ENCODE measurements at regions not wholly inside any gene's neighbourhood (a gene's known extent, or its start where the extent isn't known, plus 50 kb on each side); places are given as distances from the start of the nearest gene placed in this dataset.

DNA sequence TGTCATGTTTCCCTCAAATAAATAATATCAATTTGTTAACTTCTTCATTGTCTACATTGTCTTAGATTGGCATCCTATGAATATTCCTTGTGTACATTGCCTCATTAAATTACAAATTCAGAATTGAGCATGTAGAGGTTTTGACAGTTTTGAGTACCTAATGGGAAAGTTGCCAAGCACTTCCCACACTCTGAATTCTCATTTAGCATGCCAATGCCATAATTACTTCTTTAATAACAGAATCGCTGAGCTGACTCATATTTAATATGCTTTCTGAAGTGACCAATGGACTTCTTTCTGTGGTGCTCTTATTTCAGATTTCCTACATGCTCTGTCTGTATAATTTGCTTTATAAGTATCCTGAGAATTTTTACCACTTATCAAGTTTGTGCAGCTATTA is 114.4 kb upstream of the NOL4 start:
- no peaks in the 10 kb centered on the region for H3K4me1 ChIP-seq (ENCODE audit: control insufficient read depth in 2 of 3, insufficient read depth in 2 of 3, low read depth in 1 of 3, low read length in 3 of 3)
- no peaks in the 10 kb centered on the region for H3K36me3 ChIP-seq (ENCODE audit: control insufficient read depth in 2 of 3, insufficient read depth in 3 of 3, low read length in 3 of 3)
- intact Hi-C loops (cut with DNase I): no loop called here
- DNase-seq (no peak), FAIRE-seq (no peak)
- no peaks in the 10 kb centered on the region for H3K27me3 ChIP-seq (ENCODE audit: control insufficient read depth, insufficient read depth, low read length)
- TF ChIP-seq, protein P1, sequence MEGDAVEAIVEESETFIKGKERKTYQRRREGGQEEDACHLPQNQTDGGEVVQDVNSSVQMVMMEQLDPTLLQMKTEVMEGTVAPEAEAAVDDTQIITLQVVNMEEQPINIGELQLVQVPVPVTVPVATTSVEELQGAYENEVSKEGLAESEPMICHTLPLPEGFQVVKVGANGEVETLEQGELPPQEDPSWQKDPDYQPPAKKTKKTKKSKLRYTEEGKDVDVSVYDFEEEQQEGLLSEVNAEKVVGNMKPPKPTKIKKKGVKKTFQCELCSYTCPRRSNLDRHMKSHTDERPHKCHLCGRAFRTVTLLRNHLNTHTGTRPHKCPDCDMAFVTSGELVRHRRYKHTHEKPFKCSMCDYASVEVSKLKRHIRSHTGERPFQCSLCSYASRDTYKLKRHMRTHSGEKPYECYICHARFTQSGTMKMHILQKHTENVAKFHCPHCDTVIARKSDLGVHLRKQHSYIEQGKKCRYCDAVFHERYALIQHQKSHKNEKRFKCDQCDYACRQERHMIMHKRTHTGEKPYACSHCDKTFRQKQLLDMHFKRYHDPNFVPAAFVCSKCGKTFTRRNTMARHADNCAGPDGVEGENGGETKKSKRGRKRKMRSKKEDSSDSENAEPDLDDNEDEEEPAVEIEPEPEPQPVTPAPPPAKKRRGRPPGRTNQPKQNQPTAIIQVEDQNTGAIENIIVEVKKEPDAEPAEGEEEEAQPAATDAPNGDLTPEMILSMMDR (IDR thresholded peaks at IDR 0.05; ENCODE audit: borderline replicate concordance, extremely low read depth, insufficient read depth): no peak
- no peak overlapping the region for H3K4me3 ChIP-seq (ENCODE audit: low read length in 3 of 3)
- H3K27ac ChIP-seq (ENCODE audit: low read depth in 2 of 2, low read length in 2 of 2): no peak overlapping the region
- no peaks in the 10 kb centered on the region for H3K9me3 ChIP-seq (ENCODE audit: control insufficient read depth in 2 of 3, insufficient read depth in 1 of 3, low read length in 3 of 3)
- H3K9ac ChIP-seq (ENCODE audit: low read length in 3 of 3): no peak overlapping the region

- no peak for DNase-seq
- no peak for FAIRE-seq
- intact Hi-C loops (cut with DNase I): no loop called here
- TF ChIP-seq, protein P1 (IDR thresholded peaks at IDR 0.05; ENCODE audit: borderline replicate concordance, extremely low read depth, insufficient read depth): no peak
- no peak overlapping the region for H3K9ac ChIP-seq (ENCODE audit: low read length in 3 of 3)
- no peak overlapping the region for H3K4me3 ChIP-seq (ENCODE audit: low read length in 3 of 3)
- no peaks in the 10 kb centered on the region for H3K9me3 ChIP-seq (ENCODE audit: control insufficient read depth in 2 of 3, insufficient read depth in 1 of 3, low read length in 3 of 3)
- no peaks in the 10 kb centered on the region for H3K36me3 ChIP-seq (ENCODE audit: control insufficient read depth in 2 of 3, insufficient read depth in 3 of 3, low read length in 3 of 3)
- H3K27me3 ChIP-seq (ENCODE audit: control insufficient read depth, insufficient read depth, low read length): no peaks in the 10 kb centered on the region
- no peak overlapping the region for H3K27ac ChIP-seq (ENCODE audit: low read depth in 2 of 2, low read length in 2 of 2)
- no peaks in the 10 kb centered on the region for H3K4me1 ChIP-seq (ENCODE audit: control insufficient read depth in 2 of 3, insufficient read depth in 2 of 3, low read depth in 1 of 3, low read length in 3 of 3)
Measured at GRCh38 chr18:34342960-34343359, 118.2 kb upstream of the NOL4 start.

DNA sequence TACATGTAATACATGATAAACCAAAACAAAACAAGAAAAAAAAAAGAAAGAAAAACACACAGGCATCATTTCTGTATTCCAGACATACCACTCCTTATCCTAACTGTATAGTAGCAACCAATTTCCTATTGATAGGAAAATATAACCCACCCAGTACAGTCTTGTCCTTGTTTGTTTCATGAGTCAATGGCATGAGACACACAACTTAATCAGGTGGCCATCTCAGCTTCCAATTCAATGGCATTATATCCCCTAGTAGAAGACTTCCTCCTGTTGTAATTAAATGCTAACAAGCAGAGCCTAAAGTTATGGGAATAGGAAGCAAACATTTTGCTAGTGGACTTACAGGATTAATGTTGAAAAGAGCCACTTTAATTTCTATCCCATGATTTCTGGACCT is 121.0 kb upstream of the NOL4 start:
- H3K4me3 ChIP-seq (ENCODE audit: low read length in 3 of 3): no peak overlapping the region
- FAIRE-seq (no peak), DNase-seq (no peak)
- intact Hi-C loops (cut with DNase I): no loop called here
- TF ChIP-seq, protein P1 (IDR thresholded peaks at IDR 0.05; ENCODE audit: borderline replicate concordance, extremely low read depth, insufficient read depth): no peak
- no peaks in the 10 kb centered on the region for H3K9me3 ChIP-seq (ENCODE audit: control insufficient read depth in 2 of 3, insufficient read depth in 1 of 3, low read length in 3 of 3)
- H3K27me3 ChIP-seq (ENCODE audit: control insufficient read depth, insufficient read depth, low read length): no peaks in the 10 kb centered on the region
- no peak overlapping the region for H3K27ac ChIP-seq (ENCODE audit: low read depth in 2 of 2, low read length in 2 of 2)
- H3K4me1 ChIP-seq (ENCODE audit: control insufficient read depth in 2 of 3, insufficient read depth in 2 of 3, low read depth in 1 of 3, low read length in 3 of 3): no peaks in the 10 kb centered on the region
- no peak overlapping the region for H3K9ac ChIP-seq (ENCODE audit: low read length in 3 of 3)
- no peaks in the 10 kb centered on the region for H3K36me3 ChIP-seq (ENCODE audit: control insufficient read depth in 2 of 3, insufficient read depth in 3 of 3, low read length in 3 of 3)

DNA sequence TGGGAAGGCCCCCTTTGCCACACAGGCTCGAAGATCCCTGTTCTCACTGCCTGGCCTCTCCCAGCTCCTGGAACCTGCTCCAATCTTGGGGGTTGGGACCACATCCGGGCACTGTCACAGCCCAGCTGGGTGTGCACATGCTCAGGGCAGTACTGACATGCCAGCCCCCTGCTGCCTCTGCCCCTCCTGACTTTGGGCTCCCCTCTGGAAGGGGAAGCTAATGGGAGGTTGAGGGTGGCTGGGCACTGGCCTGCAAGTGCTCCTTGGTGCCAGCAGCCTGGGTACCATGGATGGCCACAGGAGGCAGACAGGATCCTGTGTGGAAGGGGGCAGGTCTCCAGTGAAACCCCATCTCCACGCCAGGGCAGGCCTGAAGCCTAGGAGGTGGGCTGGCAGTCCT is 126.1 kb upstream of the NOL4 start:
- FAIRE-seq: no peak
- Histone ChIP-seq H3K36me3 (ENCODE audit: control insufficient read depth in 2 of 3, insufficient read depth in 3 of 3, low read length in 3 of 3) (no peaks in the 10 kb centered on the region), H3K4me1 (ENCODE audit: control insufficient read depth in 2 of 3, insufficient read depth in 2 of 3, low read depth in 1 of 3, low read length in 3 of 3) (no peaks in the 10 kb centered on the region), H3K9me3 (ENCODE audit: control insufficient read depth in 2 of 3, insufficient read depth in 1 of 3, low read length in 3 of 3) (no peaks in the 10 kb centered on the region), H3K9ac (ENCODE audit: low read length in 3 of 3) (no peak overlapping the region), H3K27me3 (ENCODE audit: control insufficient read depth, insufficient read depth, low read length) (no peaks in the 10 kb centered on the region), H3K27ac (ENCODE audit: low read depth in 2 of 2, low read length in 2 of 2) (no peak overlapping the region), H3K4me3 (ENCODE audit: low read length in 3 of 3) (no peak overlapping the region)
- intact Hi-C loops (cut with DNase I): no loop called here
- peak in 1 of 5 donors; percentile 46 for DNase-seq
- TF ChIP-seq, protein P1 (IDR thresholded peaks at IDR 0.05; ENCODE audit: borderline replicate concordance, extremely low read depth, insufficient read depth): no peak

Data from kidney (tissue), 13 donors.